ENCODE measurements at regions not wholly inside any gene's neighbourhood (a gene's known extent, or its start where the extent isn't known, plus 50 kb on each side); places are given as distances from the start of the nearest gene placed in this dataset.
"Not testable (repeated sequence)": the region's sequence is repeated elsewhere in the genome, so short reads cannot be mapped to it uniquely, and the experiment has no call there.

- no peak for DNase-seq (ENCODE audit: low read depth)
These were observed 81.0 kb upstream of the FOXQ1 start for GRCh38 chr6:1230689-1231605.

- no peak for DNase-seq (ENCODE audit: low read depth)
These were observed 81.6 kb upstream of the FOXQ1 start for GRCh38 chr6:1230281-1230680.

GRCh38 chr6:1229808-1230207 lies 82.1 kb upstream of the FOXQ1 start:
- DNase-seq (ENCODE audit: low read depth) = no peak

- no peak for DNase-seq (ENCODE audit: low read depth)
These were observed 82.6 kb upstream of the FOXQ1 start for GRCh38 chr6:1229301-1229700.

- peak; percentile 89 for DNase-seq (ENCODE audit: low read depth)
These were observed 83.1 kb upstream of the FOXQ1 start for GRCh38 chr6:1228754-1229191.

GRCh38 chr6:1227935-1228753 lies 83.8 kb upstream of the FOXQ1 start:
- no peak for DNase-seq (ENCODE audit: low read depth)

GRCh38 chr6:1227600-1227934 lies 84.3 kb upstream of the FOXQ1 start:
- DNase-seq (ENCODE audit: low read depth) = no peak

- peak; percentile 52 for DNase-seq (ENCODE audit: low read depth)
These were observed 85.4 kb upstream of the FOXQ1 start for GRCh38 chr6:1226277-1227099.

GRCh38 chr6:1224514-1224913 lies 87.4 kb upstream of the FOXQ1 start:
- DNase-seq (ENCODE audit: low read depth) = no peak

GRCh38 chr6:1222728-1223595 lies 88.9 kb upstream of the FOXQ1 start:
- peak; percentile 35 for DNase-seq (ENCODE audit: low read depth)

- DNase-seq (ENCODE audit: low read depth) = no peak
These were observed 94.5 kb upstream of the FOXQ1 start for GRCh38 chr6:1217396-1217795.

GRCh38 chr6:1216488-1216974 lies 95.4 kb upstream of the FOXQ1 start:
- peak; percentile 42 for DNase-seq (ENCODE audit: low read depth)

- DNase-seq (ENCODE audit: low read depth) = no peak
These were observed 95.9 kb upstream of the FOXQ1 start for GRCh38 chr6:1215884-1216487.

- no peak for DNase-seq (ENCODE audit: low read depth)
These were observed 96.9 kb upstream of the FOXQ1 start for GRCh38 chr6:1215023-1215422.

- DNase-seq (ENCODE audit: low read depth) = no peak
These were observed 99.0 kb upstream of the FOXQ1 start for GRCh38 chr6:1212919-1213318.

GRCh38 chr6:1212138-1212537 lies 99.8 kb upstream of the FOXQ1 start:
- DNase-seq (ENCODE audit: low read depth) = not testable (repeated sequence)

- not testable (repeated sequence) for DNase-seq (ENCODE audit: low read depth)
These were observed 101.3 kb upstream of the FOXQ1 start for GRCh38 chr6:1210631-1211030.

- DNase-seq (ENCODE audit: low read depth) = peak; percentile 95
These were observed 103.0 kb upstream of the FOXQ1 start for GRCh38 chr6:1208876-1209275.

- no peak for DNase-seq (ENCODE audit: low read depth)
These were observed 108.4 kb upstream of the FOXQ1 start for GRCh38 chr6:1203546-1203945.

GRCh38 chr6:1202201-1202600 lies 109.7 kb upstream of the FOXQ1 start:
- DNase-seq (ENCODE audit: low read depth) = no peak

Data from renal cortical epithelial cell (primary cell).